Kidney (tissue), 13 donors: ENCODE measurements at regions not wholly inside any gene's neighbourhood (a gene's known extent, or its start where the extent isn't known, plus 50 kb on each side); places are given as distances from the start of the nearest gene placed in this dataset.

ENCODE experiments used
- DNase-seq, 5 donors: peaks; one replicate each; pipeline ENCODE4 v3.0.0-alpha.2; 2013 to 2020
- FAIRE-seq: peaks from 2 replicates; lab custom pipeline; 2012; peaks lifted over from hg19 to GRCh38; lab: Jason Lieb, UNC
- H3K27ac ChIP-seq, 2 donors: one replicate each; pipeline ENCODE4 v1.7.0; 2013; ENCODE audit warnings: low read depth in 2 of 2, low read length in 2 of 2, inconsistent platforms in 1 of 2
- H3K27me3 ChIP-seq: one replicate; pipeline ENCODE4 v1.7.1; 2013; ENCODE audit warnings: low read length, inconsistent platforms; ENCODE audit not compliant: control insufficient read depth, insufficient read depth
- H3K36me3 ChIP-seq, 3 donors: one replicate each; pipeline versions ENCODE4 v1.7.0 to v1.7.1; 2013; ENCODE audit warnings: low read length in 3 of 3, control low read depth in 1 of 3, inconsistent platforms in 1 of 3; ENCODE audit not compliant: insufficient read depth in 3 of 3, control insufficient read depth in 2 of 3
- H3K4me1 ChIP-seq, 3 donors: one replicate each; pipeline versions ENCODE4 v1.7.0 to v1.7.1; 2013; ENCODE audit warnings: low read length in 3 of 3, inconsistent platforms in 1 of 3, low read depth in 1 of 3; ENCODE audit not compliant: control insufficient read depth in 2 of 3, insufficient read depth in 2 of 3
- H3K4me3 ChIP-seq, 3 donors: one replicate each; pipeline versions ENCODE4 v1.7.0 to v1.8.1; 2013; ENCODE audit warnings: low read length in 3 of 3, control low read depth in 1 of 3, inconsistent platforms in 1 of 3
- H3K9ac ChIP-seq, 3 donors: one replicate each; pipeline versions ENCODE4 v1.7.0 to v1.7.1; 2013; ENCODE audit warnings: low read length in 3 of 3, control low read depth in 1 of 3, inconsistent platforms in 1 of 3
- H3K9me3 ChIP-seq, 3 donors: one replicate each; pipeline versions ENCODE4 v1.7.0 to v1.7.1; 2013; ENCODE audit warnings: low read length in 3 of 3, control low read depth in 1 of 3, inconsistent platforms in 1 of 3; ENCODE audit not compliant: control insufficient read depth in 2 of 3, insufficient read depth in 1 of 3
- CTCF ChIP-seq: IDR thresholded peaks from 3 replicates; pipeline ENCODE4 v1.5.1; 2012; ENCODE audit warnings: mild to moderate bottlenecking, moderate library complexity, borderline replicate concordance; ENCODE audit not compliant: insufficient read depth; ENCODE audit errors: extremely low read depth
- intact Hi-C: fragments of 100-400 bp; cut with DNase I; formaldehyde crosslinking; loops from one replicate; pipeline ENCODE4 v1.11.1; 2022
- donor health status: control.
- donor health status: control.
- donor health status: control.
- donor health status: control.
- donor health status: control.
- donor health status: DM: yes; HTN: yes; CAD: no.
- donor health status: Normal renal cell carcinoma (clear cell type).

DNA sequence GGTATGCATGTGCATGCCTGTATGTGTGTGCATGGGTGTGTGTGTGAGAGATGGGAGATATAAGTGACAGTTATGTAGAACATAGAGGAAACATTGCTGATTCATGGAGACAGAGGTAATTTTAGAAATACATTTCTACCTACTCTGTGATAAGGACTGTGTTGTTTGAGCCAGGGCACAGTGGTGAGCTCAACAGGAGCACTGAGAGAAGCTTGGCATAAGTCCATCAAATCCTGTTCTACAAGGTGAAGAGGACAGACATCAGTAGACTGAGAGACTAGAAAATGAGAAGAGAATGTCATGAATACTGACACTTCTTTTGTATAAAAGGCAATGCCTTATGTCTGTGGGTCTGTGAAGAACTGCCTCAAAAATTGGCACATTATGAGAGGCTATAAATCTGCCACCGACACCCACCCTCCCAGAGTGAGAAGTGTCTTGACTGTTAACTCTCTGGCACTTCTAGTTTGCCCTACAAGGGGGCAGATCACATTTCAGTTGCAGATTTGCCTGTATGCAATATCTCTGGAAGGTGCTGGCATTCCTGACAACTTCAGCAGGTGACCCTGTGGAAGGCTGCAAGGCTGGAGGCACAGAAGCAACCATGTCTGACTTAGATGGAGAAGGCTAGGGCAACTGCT, 962.3 kb upstream of the NRXN1 start:
- Histone ChIP-seq H3K4me1 (no peaks in the 10 kb centered on the region), H3K4me3 (no peak overlapping the region), H3K27ac (no peak overlapping the region), H3K36me3 (no peaks in the 10 kb centered on the region), H3K27me3 (no peaks in the 10 kb centered on the region), H3K9ac (no peak overlapping the region), H3K9me3 (no peaks in the 10 kb centered on the region)
- FAIRE-seq (no peak), DNase-seq (no peak)
- intact Hi-C loops: no loop called here
- TF ChIP-seq CTCF: no peak

GRCh38 chr2:51990684-51991083, 958.8 kb upstream of the NRXN1 start:
- FAIRE-seq (no peak), DNase-seq (peak in 1 of 5 donors; percentile 5)
- H3K9ac ChIP-seq: no peak overlapping the region
- intact Hi-C loops: no loop called here
- H3K4me3 ChIP-seq: no peak overlapping the region
- H3K9me3 ChIP-seq: no peaks in the 10 kb centered on the region
- no peaks in the 10 kb centered on the region for H3K36me3 ChIP-seq
- TF ChIP-seq CTCF: no peak
- H3K4me1 ChIP-seq: no peaks in the 10 kb centered on the region
- no peaks in the 10 kb centered on the region for H3K27me3 ChIP-seq
- no peak overlapping the region for H3K27ac ChIP-seq

DNA sequence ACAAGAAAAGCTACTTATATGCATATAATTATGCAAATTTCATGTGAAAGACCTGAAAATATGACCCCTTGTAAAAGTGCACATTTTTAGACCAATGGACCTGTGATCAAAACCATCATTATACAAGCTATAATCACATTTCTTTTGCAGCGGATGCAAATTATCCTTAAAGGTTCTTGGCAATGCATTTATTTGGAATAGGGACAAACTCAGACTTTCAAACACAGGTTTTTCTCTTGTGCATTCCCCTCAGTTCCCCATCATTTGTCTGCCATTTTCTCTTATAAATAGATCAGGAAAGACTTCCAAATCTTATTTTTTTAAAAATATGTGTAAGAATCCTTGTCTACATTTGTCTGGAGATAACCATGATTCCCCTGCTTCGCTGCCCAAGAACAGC, 954.2 kb upstream of the NRXN1 start:
- FAIRE-seq: no peak
- Histone ChIP-seq H3K4me3 (no peak overlapping the region), H3K9me3 (no peaks in the 10 kb centered on the region), H3K27ac (no peak overlapping the region), H3K9ac (no peak overlapping the region), H3K36me3 (no peaks in the 10 kb centered on the region), H3K27me3 (no peaks in the 10 kb centered on the region), H3K4me1 (no peaks in the 10 kb centered on the region)
- no peak for DNase-seq
- intact Hi-C loops: no loop called here
- TF ChIP-seq CTCF: no peak

DNA sequence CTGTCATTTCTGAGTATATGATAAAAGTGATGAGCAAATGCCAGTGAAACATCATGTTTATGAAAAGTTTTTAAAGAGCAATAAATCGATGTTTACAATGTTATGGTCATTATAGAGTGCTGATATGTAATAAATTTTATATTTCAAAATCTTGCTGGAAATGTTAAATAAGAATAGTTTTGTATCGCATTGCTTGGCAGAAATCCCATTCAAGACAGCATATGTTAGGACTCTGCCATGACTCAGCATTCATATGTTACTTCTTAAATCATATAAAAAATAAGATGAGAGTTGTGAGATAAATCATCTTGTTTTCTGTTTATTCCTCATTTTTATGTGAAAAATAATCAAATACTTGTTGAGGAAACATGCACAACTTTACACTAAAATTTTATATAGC, 949.9 kb upstream of the NRXN1 start:
- Histone ChIP-seq H3K4me3 (no peak overlapping the region), H3K27me3 (no peaks in the 10 kb centered on the region), H3K36me3 (no peaks in the 10 kb centered on the region), H3K4me1 (no peaks in the 10 kb centered on the region), H3K9me3 (no peaks in the 10 kb centered on the region), H3K9ac (no peak overlapping the region), H3K27ac (no peak overlapping the region)
- no peak for FAIRE-seq
- DNase-seq: no peak
- intact Hi-C loops: no loop called here
- no peak for TF ChIP-seq CTCF
